Activated CD4-positive, alpha-beta T cell treated with anti-CD3 and anti-CD28 coated beads, Interleukin-2, amount 10 ng/mL, durations not matched to agents 24 days and 14 days (primary cell): ENCODE measurements at regions not wholly inside any gene's neighbourhood (a gene's known extent, or its start where the extent isn't known, plus 50 kb on each side); places are given as distances from the start of the nearest gene placed in this dataset.

Source experiments
- DNase-seq: peaks from one replicate; pipeline ENCODE4 v3.0.0; 2022
- H3K27ac Mint-ChIP-seq: one replicate; pipeline ENCODE4 v1.8.0; 2022; ENCODE audit warnings: mild to moderate bottlenecking, mixed read lengths
- H3K27me3 Mint-ChIP-seq: one replicate; pipeline ENCODE4 v1.8.0; 2022; ENCODE audit warnings: mixed read lengths
- H3K36me3 Mint-ChIP-seq: one replicate; pipeline ENCODE4 v1.8.0; 2022; ENCODE audit warnings: low read depth, mild to moderate bottlenecking, mixed read lengths
- H3K4me1 Mint-ChIP-seq: one replicate; pipeline ENCODE4 v1.8.0; 2021; ENCODE audit warnings: mixed read lengths
- H3K4me3 Mint-ChIP-seq: one replicate; pipeline ENCODE4 v1.8.0; 2022; ENCODE audit warnings: mild to moderate bottlenecking, moderate library complexity, mixed read lengths
- H3K9me3 Mint-ChIP-seq: one replicate; pipeline ENCODE4 v1.8.0; 2021; ENCODE audit warnings: mixed read lengths
- intact Hi-C: fragments of 100-400 bp; cut with micrococcal nuclease; formaldehyde crosslinking; loops from one replicate; pipeline ENCODE4 v1.15.1; 2023

- Mint-ChIP-seq H3K4me1 (peaks cover 24% of the 10 kb centered on the region), H3K4me3 (no peak overlapping the region), H3K27ac (peak overlapping the region; percentile 9)
Observed at GRCh38 chr16:85971902-85972638, 73.1 kb downstream of the IRF8 start.

GRCh38 chr16:85974428-85975375, 75.7 kb downstream of the IRF8 start:
- DNase-seq, result no peak
- Mint-ChIP-seq H3K27me3 (peaks cover 9% of the 10 kb centered on the region), H3K4me1 (peaks cover 10% of the 10 kb centered on the region), H3K4me3 (no peak overlapping the region), H3K9me3 (no peaks in the 10 kb centered on the region), H3K27ac (no peak overlapping the region), H3K36me3 (peaks cover 2% of the 10 kb centered on the region)
- intact Hi-C loops, result no loop called here

More at GRCh38 chr16:85971902-85972638, 73.1 kb downstream of the IRF8 start:
- peaks cover 2% of the 10 kb centered on the region for H3K36me3 Mint-ChIP-seq
- H3K9me3 Mint-ChIP-seq, result no peaks in the 10 kb centered on the region
- intact Hi-C loops, result no loop called here
- H3K27me3 Mint-ChIP-seq, result peaks cover 5% of the 10 kb centered on the region
- DNase-seq, result no peak

GRCh38 chr16:85975451-85975981, 76.6 kb downstream of the IRF8 start:
- Mint-ChIP-seq H3K27me3 (peaks cover 9% of the 10 kb centered on the region), H3K4me1 (peaks cover 5% of the 10 kb centered on the region), H3K9me3 (no peaks in the 10 kb centered on the region), H3K27ac (no peak overlapping the region), H3K36me3 (peaks cover 2% of the 10 kb centered on the region), H3K4me3 (no peak overlapping the region)
- intact Hi-C loops, result no loop called here
- DNase-seq, result no peak

- intact Hi-C loops, result no loop called here
- H3K9me3 Mint-ChIP-seq, result no peaks in the 10 kb centered on the region
- peaks cover 9% of the 10 kb centered on the region for H3K27me3 Mint-ChIP-seq
- no peak overlapping the region for H3K27ac Mint-ChIP-seq
- DNase-seq, result no peak
- peaks cover 4% of the 10 kb centered on the region for H3K4me1 Mint-ChIP-seq
- H3K36me3 Mint-ChIP-seq, result peaks cover 2% of the 10 kb centered on the region
- H3K4me3 Mint-ChIP-seq, result no peak overlapping the region
Observed at GRCh38 chr16:85978291-85978775, 79.4 kb downstream of the IRF8 start.

GRCh38 chr16:85978976-85979375, 80.0 kb downstream of the IRF8 start:
- intact Hi-C loops, result no loop called here
- Mint-ChIP-seq H3K36me3 (peaks cover 1% of the 10 kb centered on the region), H3K27me3 (peaks cover 9% of the 10 kb centered on the region)

GRCh38 chr16:85979605-85980004, 80.6 kb downstream of the IRF8 start:
- DNase-seq, result no peak
- H3K36me3 Mint-ChIP-seq, result no peaks in the 10 kb centered on the region

More at GRCh38 chr16:85978976-85979375, 80.0 kb downstream of the IRF8 start:
- Mint-ChIP-seq H3K4me3 (no peak overlapping the region), H3K4me1 (peaks cover 4% of the 10 kb centered on the region), H3K27ac (no peak overlapping the region), H3K9me3 (no peaks in the 10 kb centered on the region)
- DNase-seq, result no peak

GRCh38 chr16:85980686-85981085, 81.7 kb downstream of the IRF8 start:
- H3K9me3 Mint-ChIP-seq, result no peaks in the 10 kb centered on the region
- peaks cover 9% of the 10 kb centered on the region for H3K27me3 Mint-ChIP-seq
- no peak overlapping the region for H3K27ac Mint-ChIP-seq
- H3K36me3 Mint-ChIP-seq, result no peaks in the 10 kb centered on the region
- intact Hi-C loops, result no loop called here
- no peak overlapping the region for H3K4me3 Mint-ChIP-seq
- H3K4me1 Mint-ChIP-seq, result peaks cover 12% of the 10 kb centered on the region
- no peak for DNase-seq

More at GRCh38 chr16:85979605-85980004, 80.6 kb downstream of the IRF8 start:
- intact Hi-C loops, result no loop called here
- H3K4me1 Mint-ChIP-seq, result peaks cover 6% of the 10 kb centered on the region
- no peak overlapping the region for H3K27ac Mint-ChIP-seq
- peaks cover 9% of the 10 kb centered on the region for H3K27me3 Mint-ChIP-seq
- no peak overlapping the region for H3K4me3 Mint-ChIP-seq
- H3K9me3 Mint-ChIP-seq, result no peaks in the 10 kb centered on the region

- H3K36me3 Mint-ChIP-seq, result no peaks in the 10 kb centered on the region
- no peak overlapping the region for H3K27ac Mint-ChIP-seq
- H3K4me3 Mint-ChIP-seq, result no peak overlapping the region
- intact Hi-C loops, result no loop called here
- no peak for DNase-seq
- H3K9me3 Mint-ChIP-seq, result no peaks in the 10 kb centered on the region
- H3K27me3 Mint-ChIP-seq, result peaks cover 4% of the 10 kb centered on the region
- peaks cover 24% of the 10 kb centered on the region for H3K4me1 Mint-ChIP-seq
Observed at GRCh38 chr16:85981826-85982562, 83.0 kb downstream of the IRF8 start.

- Mint-ChIP-seq H3K9me3 (no peaks in the 10 kb centered on the region), H3K36me3 (no peaks in the 10 kb centered on the region), H3K4me3 (no peak overlapping the region), H3K27me3 (peaks cover 3% of the 10 kb centered on the region), H3K27ac (no peak overlapping the region), H3K4me1 (peaks cover 28% of the 10 kb centered on the region)
- intact Hi-C loops, result no loop called here
- no peak for DNase-seq
Observed at GRCh38 chr16:85982563-85982939, 83.6 kb downstream of the IRF8 start.

GRCh38 chr16:85983064-85983463, 84.1 kb downstream of the IRF8 start:
- Mint-ChIP-seq H3K9me3 (no peaks in the 10 kb centered on the region), H3K4me1 (peaks cover 33% of the 10 kb centered on the region), H3K27me3 (no peaks in the 10 kb centered on the region), H3K4me3 (no peak overlapping the region), H3K27ac (no peak overlapping the region), H3K36me3 (no peaks in the 10 kb centered on the region)
- intact Hi-C loops, result no loop called here
- DNase-seq, result no peak

GRCh38 chr16:85983606-85984230, 84.8 kb downstream of the IRF8 start:
- Mint-ChIP-seq H3K27me3 (no peaks in the 10 kb centered on the region), H3K9me3 (no peaks in the 10 kb centered on the region), H3K36me3 (no peaks in the 10 kb centered on the region), H3K4me1 (peaks cover 39% of the 10 kb centered on the region), H3K4me3 (no peak overlapping the region), H3K27ac (no peak overlapping the region)
- DNase-seq, result no peak
- intact Hi-C loops, result no loop called here

- Mint-ChIP-seq H3K9me3 (no peaks in the 10 kb centered on the region), H3K36me3 (no peaks in the 10 kb centered on the region), H3K27me3 (no peaks in the 10 kb centered on the region), H3K4me1 (peaks cover 46% of the 10 kb centered on the region), H3K27ac (peak overlapping the region; percentile 68), H3K4me3 (no peak overlapping the region)
- intact Hi-C loops, result no loop called here
- DNase-seq, result no peak
Observed at GRCh38 chr16:85984231-85984880, 85.4 kb downstream of the IRF8 start.
